A673 (cell line): ENCODE measurements at regions not wholly inside any gene's neighbourhood (a gene's known extent, or its start where the extent isn't known, plus 50 kb on each side); places are given as distances from the start of the nearest gene placed in this dataset.

Source experiments
- EZH2 ChIP-seq: fragments of 200-600 bp; sonication (generic); IDR thresholded peaks from 2 replicates; pipeline ENCODE4 v1.6.1; 2017; ENCODE audit warnings: borderline replicate concordance, low read depth, mild to moderate bottlenecking, mixed read lengths, antibody characterized with exemption, low read length; ENCODE audit not compliant: poor library complexity, severe bottlenecking
- TF ChIP-seq, protein P1 (sequence below): fragments of 300-800, 200-600 bp; sonication (generic); conservative IDR thresholded peaks from 2 replicates; pipeline ENCODE4 v1.5.1; 2017; ENCODE audit warnings: low read depth, mild to moderate bottlenecking, antibody characterized with exemption, low read length, moderate library complexity, mixed read lengths

DNA sequence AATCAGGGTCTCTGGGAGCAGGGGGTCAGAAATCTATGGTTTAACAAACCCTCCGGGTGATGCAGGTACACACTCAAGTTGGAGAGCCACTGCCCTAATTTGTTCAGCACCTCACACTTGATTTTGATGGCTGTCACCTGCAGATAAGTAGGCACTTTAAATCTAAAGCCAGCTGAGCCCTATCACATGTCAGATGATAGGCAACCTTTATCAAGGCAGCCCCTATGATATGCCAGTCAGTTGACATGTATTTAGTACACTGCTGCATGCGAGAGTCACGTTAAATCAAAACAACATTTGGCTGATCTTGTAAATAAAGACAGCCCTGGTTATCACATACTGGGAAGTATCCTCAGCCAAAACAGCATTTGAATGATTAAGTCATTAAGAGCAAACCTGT lies 104.4 kb upstream of the MCTP2 start:
- TF ChIP-seq, protein P1, sequence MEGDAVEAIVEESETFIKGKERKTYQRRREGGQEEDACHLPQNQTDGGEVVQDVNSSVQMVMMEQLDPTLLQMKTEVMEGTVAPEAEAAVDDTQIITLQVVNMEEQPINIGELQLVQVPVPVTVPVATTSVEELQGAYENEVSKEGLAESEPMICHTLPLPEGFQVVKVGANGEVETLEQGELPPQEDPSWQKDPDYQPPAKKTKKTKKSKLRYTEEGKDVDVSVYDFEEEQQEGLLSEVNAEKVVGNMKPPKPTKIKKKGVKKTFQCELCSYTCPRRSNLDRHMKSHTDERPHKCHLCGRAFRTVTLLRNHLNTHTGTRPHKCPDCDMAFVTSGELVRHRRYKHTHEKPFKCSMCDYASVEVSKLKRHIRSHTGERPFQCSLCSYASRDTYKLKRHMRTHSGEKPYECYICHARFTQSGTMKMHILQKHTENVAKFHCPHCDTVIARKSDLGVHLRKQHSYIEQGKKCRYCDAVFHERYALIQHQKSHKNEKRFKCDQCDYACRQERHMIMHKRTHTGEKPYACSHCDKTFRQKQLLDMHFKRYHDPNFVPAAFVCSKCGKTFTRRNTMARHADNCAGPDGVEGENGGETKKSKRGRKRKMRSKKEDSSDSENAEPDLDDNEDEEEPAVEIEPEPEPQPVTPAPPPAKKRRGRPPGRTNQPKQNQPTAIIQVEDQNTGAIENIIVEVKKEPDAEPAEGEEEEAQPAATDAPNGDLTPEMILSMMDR, result no peak
- no peak for TF ChIP-seq EZH2
